Adrenal gland (tissue), 5 donors: ENCODE measurements at regions not wholly inside any gene's neighbourhood (a gene's known extent, or its start where the extent isn't known, plus 50 kb on each side); places are given as distances from the start of the nearest gene placed in this dataset.

Experiments
- CTCF ChIP-seq, 6 experiments: fragments of 450-650 bp in 4 of 6; fragments of 200-600 bp in 2 of 6; sonication (generic) in 1 of 6; IDR thresholded peaks; 1 replicate in 5 of 6; 2 replicates in 1 of 6; pipeline versions ENCODE4 v1.5.1 to v1.8.0; 2016 to 2021; ENCODE audit warnings: antibody characterized with exemption in 6 of 6, mild to moderate bottlenecking in 2 of 6, moderate library complexity in 1 of 6
- POLR2A ChIP-seq, 2 donors: fragments of 450-650 bp; IDR thresholded peaks; one replicate each; pipeline ENCODE4 v1.6.1; 2017; ENCODE audit warnings: antibody characterized with exemption in 2 of 2, mild to moderate bottlenecking in 2 of 2, moderate library complexity in 1 of 2
- donor health status: DM: no; HTN: no; CAD: no.

GRCh38 chr15:83396101-83396500, 51.0 kb upstream of the SH3GL3 start:
- no peak for TF ChIP-seq POLR2A (IDR thresholded peaks at IDR 0.05)
- no peak for TF ChIP-seq CTCF (IDR thresholded peaks at IDR 0.05)
